ENCODE measurements at regions not wholly inside any gene's neighbourhood (a gene's known extent, or its start where the extent isn't known, plus 50 kb on each side); places are given as distances from the start of the nearest gene placed in this dataset.

GRCh38 chr6:74997646-74998045, 208.2 kb downstream of the COL12A1 start:
- no peak for TF ChIP-seq CTCF (conservative IDR thresholded peaks at IDR 0.05; ENCODE audit: low read depth, low read length)

GRCh38 chr6:74993136-74993535, 212.7 kb downstream of the COL12A1 start:
- TF ChIP-seq CTCF (conservative IDR thresholded peaks at IDR 0.05; ENCODE audit: low read depth, low read length) = no peak
- no peak overlapping the region for H3K4me3 ChIP-seq (ENCODE audit: low read depth, low read length)
- DNase-seq (ENCODE audit: low read depth) = no peak

More at GRCh38 chr6:74997646-74998045, 208.2 kb downstream of the COL12A1 start:
- no peak overlapping the region for H3K4me3 ChIP-seq (ENCODE audit: low read depth, low read length)
- no peak for DNase-seq (ENCODE audit: low read depth)

GRCh38 chr6:74991573-74992332, 214.1 kb downstream of the COL12A1 start:
- peak; percentile 67 for TF ChIP-seq CTCF (conservative IDR thresholded peaks at IDR 0.05; ENCODE audit: low read depth, low read length)
- peak; percentile 77 for DNase-seq (ENCODE audit: low read depth)
- H3K4me3 ChIP-seq (ENCODE audit: low read depth, low read length) = no peak overlapping the region

- no peak for DNase-seq (ENCODE audit: low read depth)
- TF ChIP-seq CTCF (conservative IDR thresholded peaks at IDR 0.05; ENCODE audit: low read depth, low read length) = no peak
- no peak overlapping the region for H3K4me3 ChIP-seq (ENCODE audit: low read depth, low read length)
These were observed 226.6 kb downstream of the COL12A1 start for GRCh38 chr6:74979065-74979766.

GRCh38 chr6:74976701-74977100, 229.2 kb downstream of the COL12A1 start:
- no peak for DNase-seq (ENCODE audit: low read depth)

GRCh38 chr6:74976026-74976425, 229.8 kb downstream of the COL12A1 start:
- no peak overlapping the region for H3K4me3 ChIP-seq (ENCODE audit: low read depth, low read length)
- no peak for DNase-seq (ENCODE audit: low read depth)
- no peak for TF ChIP-seq CTCF (conservative IDR thresholded peaks at IDR 0.05; ENCODE audit: low read depth, low read length)

More at GRCh38 chr6:74976701-74977100, 229.2 kb downstream of the COL12A1 start:
- TF ChIP-seq CTCF (conservative IDR thresholded peaks at IDR 0.05; ENCODE audit: low read depth, low read length) = no peak
- H3K4me3 ChIP-seq (ENCODE audit: low read depth, low read length) = no peak overlapping the region
